ENCODE measurements at regions not wholly inside any gene's neighbourhood (a gene's known extent, or its start where the extent isn't known, plus 50 kb on each side); places are given as distances from the start of the nearest gene placed in this dataset.

DNA sequence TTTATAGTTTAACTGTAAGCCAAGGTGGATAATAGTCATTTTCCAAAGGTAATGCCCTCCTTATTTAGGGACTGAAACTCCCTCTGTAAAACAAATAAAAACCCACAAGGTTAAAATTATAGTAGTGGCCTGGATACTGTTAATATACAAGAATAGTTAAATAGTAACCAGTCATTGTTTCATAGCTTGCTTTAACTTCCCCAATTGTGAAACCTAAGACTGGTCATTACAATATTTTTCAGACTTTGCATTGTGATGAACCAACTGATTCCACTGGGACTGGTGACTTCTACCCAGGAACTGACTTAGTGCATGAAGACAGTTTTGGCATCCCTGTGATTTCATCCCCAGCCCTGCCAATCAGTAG is 162.6 kb downstream of the SMC2 start (continued):
- TF ChIP-seq, protein P1, sequence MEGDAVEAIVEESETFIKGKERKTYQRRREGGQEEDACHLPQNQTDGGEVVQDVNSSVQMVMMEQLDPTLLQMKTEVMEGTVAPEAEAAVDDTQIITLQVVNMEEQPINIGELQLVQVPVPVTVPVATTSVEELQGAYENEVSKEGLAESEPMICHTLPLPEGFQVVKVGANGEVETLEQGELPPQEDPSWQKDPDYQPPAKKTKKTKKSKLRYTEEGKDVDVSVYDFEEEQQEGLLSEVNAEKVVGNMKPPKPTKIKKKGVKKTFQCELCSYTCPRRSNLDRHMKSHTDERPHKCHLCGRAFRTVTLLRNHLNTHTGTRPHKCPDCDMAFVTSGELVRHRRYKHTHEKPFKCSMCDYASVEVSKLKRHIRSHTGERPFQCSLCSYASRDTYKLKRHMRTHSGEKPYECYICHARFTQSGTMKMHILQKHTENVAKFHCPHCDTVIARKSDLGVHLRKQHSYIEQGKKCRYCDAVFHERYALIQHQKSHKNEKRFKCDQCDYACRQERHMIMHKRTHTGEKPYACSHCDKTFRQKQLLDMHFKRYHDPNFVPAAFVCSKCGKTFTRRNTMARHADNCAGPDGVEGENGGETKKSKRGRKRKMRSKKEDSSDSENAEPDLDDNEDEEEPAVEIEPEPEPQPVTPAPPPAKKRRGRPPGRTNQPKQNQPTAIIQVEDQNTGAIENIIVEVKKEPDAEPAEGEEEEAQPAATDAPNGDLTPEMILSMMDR (IDR thresholded peaks at IDR 0.05; ENCODE audit: low read depth, low read length, missing input control): no peak
- TF ChIP-seq TAF1 (conservative IDR thresholded peaks at IDR 0.05) (no peak), NR2F2 (IDR thresholded peaks at IDR 0.05) (no peak), HNF4A (conservative IDR thresholded peaks at IDR 0.05) (no peak), FOXA1 (IDR thresholded peaks at IDR 0.05) (no peak), EGR1 (IDR thresholded peaks at IDR 0.05; ENCODE audit: low read depth in 2 of 2) (no peak), JUND (IDR thresholded peaks at IDR 0.05) (no peak), RXRA (IDR thresholded peaks at IDR 0.05) (no peak), GABPA (IDR thresholded peaks at IDR 0.05 in 1 of 2, conservative IDR thresholded peaks at IDR 0.05 in 1 of 2) (no peak), YY1 (IDR thresholded peaks at IDR 0.05) (no peak), RAD21 (IDR thresholded peaks at IDR 0.05) (no peak)
- TF ChIP-seq, protein P2, sequence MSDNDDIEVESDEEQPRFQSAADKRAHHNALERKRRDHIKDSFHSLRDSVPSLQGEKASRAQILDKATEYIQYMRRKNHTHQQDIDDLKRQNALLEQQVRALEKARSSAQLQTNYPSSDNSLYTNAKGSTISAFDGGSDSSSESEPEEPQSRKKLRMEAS (IDR thresholded peaks at IDR 0.05): no peak
- TF ChIP-seq, protein P3, sequence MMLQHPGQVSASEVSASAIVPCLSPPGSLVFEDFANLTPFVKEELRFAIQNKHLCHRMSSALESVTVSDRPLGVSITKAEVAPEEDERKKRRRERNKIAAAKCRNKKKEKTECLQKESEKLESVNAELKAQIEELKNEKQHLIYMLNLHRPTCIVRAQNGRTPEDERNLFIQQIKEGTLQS (IDR thresholded peaks at IDR 0.05): no peak

DNA sequence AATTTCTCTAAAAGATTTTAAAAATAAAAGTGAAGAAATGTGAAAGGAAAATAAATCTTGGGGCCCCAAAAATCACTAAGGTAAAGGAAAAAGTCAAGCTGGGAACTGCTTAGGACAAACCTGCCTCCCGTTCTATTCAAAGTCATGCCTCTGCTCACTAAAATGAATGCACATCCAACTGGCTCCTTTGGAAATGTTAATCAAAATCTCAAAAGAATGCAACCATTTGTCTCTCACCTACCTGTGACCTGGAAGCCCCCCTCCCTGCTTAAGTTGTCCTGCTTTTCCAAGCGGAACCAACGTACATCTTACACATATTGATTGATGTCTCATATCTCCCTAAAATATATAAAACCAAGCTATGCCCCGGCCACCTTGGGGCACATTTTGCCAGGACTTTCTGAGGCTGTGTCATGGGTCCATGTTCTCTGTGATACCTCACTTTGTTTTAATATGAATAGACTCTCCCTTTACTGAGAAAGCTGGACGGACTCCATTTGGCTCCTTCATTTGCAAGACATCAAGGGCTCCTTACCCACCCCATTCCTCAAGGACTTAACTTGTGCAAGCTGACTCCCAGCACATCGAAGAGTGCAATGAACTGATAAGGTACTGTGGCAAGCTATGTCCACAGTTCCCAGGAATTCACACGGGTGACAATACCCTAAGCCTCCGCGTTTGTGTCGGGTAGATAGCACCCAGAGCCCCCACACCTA is 164.3 kb downstream of the SMC2 start:
- Histone ChIP-seq H3K27ac (ENCODE audit: low read depth in 1 of 2, low read length in 2 of 2) (no peak overlapping the region), H3K36me3 (ENCODE audit: control insufficient read depth in 4 of 4, insufficient read depth in 3 of 4, low read depth in 1 of 4, low read length in 3 of 4) (no peaks in the 10 kb centered on the region), H3K27me3 (ENCODE audit: control insufficient read depth in 4 of 4, insufficient read depth in 4 of 4, low read length in 3 of 4) (no peaks in the 10 kb centered on the region), H3K4me3 (ENCODE audit: low read depth in 1 of 3, low read length in 3 of 3) (no peak overlapping the region), H3K4me1 (ENCODE audit: control insufficient read depth in 4 of 4, insufficient read depth in 4 of 4, low read length in 3 of 4) (peaks cover 0 to 1% (median 0%) of the 10 kb centered on the region in 4 donors), H3K9me3 (ENCODE audit: control insufficient read depth in 4 of 4, low read length in 3 of 4) (peaks cover 0 to 2% (median 0%) of the 10 kb centered on the region in 4 donors), H3K9ac (ENCODE audit: low read depth in 1 of 2, low read length in 2 of 2) (no peak overlapping the region)
- 41% methylated on average over 10 of the region's 10 CpGs for WGBS
- DNase-seq (ENCODE audit: low spot score): no peak
- TF ChIP-seq, protein P1 (IDR thresholded peaks at IDR 0.05; ENCODE audit: low read depth, low read length, missing input control): no peak
- TF ChIP-seq EGR1 (IDR thresholded peaks at IDR 0.05; ENCODE audit: low read depth in 2 of 2) (no peak), RXRA (IDR thresholded peaks at IDR 0.05) (no peak), FOXA2 (IDR thresholded peaks at IDR 0.05) (no peak), JUND (IDR thresholded peaks at IDR 0.05) (no peak)
- TF ChIP-seq, protein P2 (IDR thresholded peaks at IDR 0.05): no peak
- TF ChIP-seq, protein P3 (IDR thresholded peaks at IDR 0.05): no peak

DNA sequence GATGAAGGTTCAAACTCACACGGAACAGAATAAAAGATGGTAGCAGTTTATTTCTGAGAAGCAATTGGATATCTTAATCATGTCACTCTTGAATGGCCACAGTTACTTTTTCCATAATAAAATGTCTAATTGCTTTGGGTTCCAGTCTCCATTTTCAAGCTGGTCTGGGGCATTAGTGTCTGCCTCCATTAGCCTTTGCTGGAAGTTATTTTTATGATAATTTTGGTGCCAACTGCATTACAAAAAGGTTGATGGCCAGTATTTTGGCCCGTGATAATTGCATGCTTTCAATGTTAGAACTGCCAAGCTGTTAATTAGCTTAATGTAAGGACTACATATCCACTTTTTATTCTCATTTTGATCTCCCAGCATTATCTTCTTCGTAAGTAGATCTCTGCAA is 165.9 kb downstream of the SMC2 start:
- H3K27ac ChIP-seq (ENCODE audit: low read depth in 1 of 2, low read length in 2 of 2): no peak overlapping the region
- peaks cover 0 to 1% (median 0%) of the 10 kb centered on the region in 4 donors for H3K4me1 ChIP-seq (ENCODE audit: control insufficient read depth in 4 of 4, insufficient read depth in 4 of 4, low read length in 3 of 4)
- H3K36me3 ChIP-seq (ENCODE audit: control insufficient read depth in 4 of 4, insufficient read depth in 3 of 4, low read depth in 1 of 4, low read length in 3 of 4): no peaks in the 10 kb centered on the region
- peaks cover 0 to 2% (median 0%) of the 10 kb centered on the region in 4 donors for H3K9me3 ChIP-seq (ENCODE audit: control insufficient read depth in 4 of 4, low read length in 3 of 4)
- H3K9ac ChIP-seq (ENCODE audit: low read depth in 1 of 2, low read length in 2 of 2): no peak overlapping the region
- DNase-seq (ENCODE audit: low spot score): no peak
- H3K27me3 ChIP-seq (ENCODE audit: control insufficient read depth in 4 of 4, insufficient read depth in 4 of 4, low read length in 3 of 4): no peaks in the 10 kb centered on the region
- no peak overlapping the region for H3K4me3 ChIP-seq (ENCODE audit: low read depth in 1 of 3, low read length in 3 of 3)
- 81% methylated on average over 3 of the region's 3 CpGs for WGBS
- TF ChIP-seq SP1 (IDR thresholded peaks at IDR 0.05) (no peak), JUND (IDR thresholded peaks at IDR 0.05) (no peak), FOXA1 (IDR thresholded peaks at IDR 0.05) (no peak), EGR1 (IDR thresholded peaks at IDR 0.05; ENCODE audit: low read depth in 2 of 2) (no peak), YY1 (IDR thresholded peaks at IDR 0.05) (no peak), HNF4G (IDR thresholded peaks at IDR 0.05) (no peak), FOXA2 (IDR thresholded peaks at IDR 0.05) (no peak)
- TF ChIP-seq, protein P4, sequence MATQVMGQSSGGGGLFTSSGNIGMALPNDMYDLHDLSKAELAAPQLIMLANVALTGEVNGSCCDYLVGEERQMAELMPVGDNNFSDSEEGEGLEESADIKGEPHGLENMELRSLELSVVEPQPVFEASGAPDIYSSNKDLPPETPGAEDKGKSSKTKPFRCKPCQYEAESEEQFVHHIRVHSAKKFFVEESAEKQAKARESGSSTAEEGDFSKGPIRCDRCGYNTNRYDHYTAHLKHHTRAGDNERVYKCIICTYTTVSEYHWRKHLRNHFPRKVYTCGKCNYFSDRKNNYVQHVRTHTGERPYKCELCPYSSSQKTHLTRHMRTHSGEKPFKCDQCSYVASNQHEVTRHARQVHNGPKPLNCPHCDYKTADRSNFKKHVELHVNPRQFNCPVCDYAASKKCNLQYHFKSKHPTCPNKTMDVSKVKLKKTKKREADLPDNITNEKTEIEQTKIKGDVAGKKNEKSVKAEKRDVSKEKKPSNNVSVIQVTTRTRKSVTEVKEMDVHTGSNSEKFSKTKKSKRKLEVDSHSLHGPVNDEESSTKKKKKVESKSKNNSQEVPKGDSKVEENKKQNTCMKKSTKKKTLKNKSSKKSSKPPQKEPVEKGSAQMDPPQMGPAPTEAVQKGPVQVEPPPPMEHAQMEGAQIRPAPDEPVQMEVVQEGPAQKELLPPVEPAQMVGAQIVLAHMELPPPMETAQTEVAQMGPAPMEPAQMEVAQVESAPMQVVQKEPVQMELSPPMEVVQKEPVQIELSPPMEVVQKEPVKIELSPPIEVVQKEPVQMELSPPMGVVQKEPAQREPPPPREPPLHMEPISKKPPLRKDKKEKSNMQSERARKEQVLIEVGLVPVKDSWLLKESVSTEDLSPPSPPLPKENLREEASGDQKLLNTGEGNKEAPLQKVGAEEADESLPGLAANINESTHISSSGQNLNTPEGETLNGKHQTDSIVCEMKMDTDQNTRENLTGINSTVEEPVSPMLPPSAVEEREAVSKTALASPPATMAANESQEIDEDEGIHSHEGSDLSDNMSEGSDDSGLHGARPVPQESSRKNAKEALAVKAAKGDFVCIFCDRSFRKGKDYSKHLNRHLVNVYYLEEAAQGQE (IDR thresholded peaks at IDR 0.05): no peak
- TF ChIP-seq, protein P3 (IDR thresholded peaks at IDR 0.05): no peak

All from liver (tissue), 8 donors.